ENCODE measurements at regions not wholly inside any gene's neighbourhood (a gene's known extent, or its start where the extent isn't known, plus 50 kb on each side); places are given as distances from the start of the nearest gene placed in this dataset.

GRCh38 chr17:13787636-13788035 lies 185.9 kb upstream of the HS3ST3A1 start:
- H2BK15ac ChIP-seq (ENCODE audit: low read length) = no peak overlapping the region
- POLR2A ChIA-PET (ENCODE audit: partially characterized antibody) = no interaction called here

More at GRCh38 chr17:13787636-13788035, 185.9 kb upstream of the HS3ST3A1 start:
- TF ChIP-seq GABPA (IDR thresholded peaks at IDR 0.05; ENCODE audit: borderline replicate concordance, insufficient read depth, low read length) (no peak), BRCA1 (IDR thresholded peaks at IDR 0.05; ENCODE audit: low read depth, low read length) (no peak), RBBP5 (IDR thresholded peaks at IDR 0.05; ENCODE audit: borderline replicate concordance, low read depth, low read length) (no peak), RFX5 (IDR thresholded peaks at IDR 0.05; ENCODE audit: borderline replicate concordance, low read depth, low read length) (no peak), PHF8 (conservative IDR thresholded peaks at IDR 0.05; ENCODE audit: low read depth, low read length) (no peak), CHD1 (IDR thresholded peaks at IDR 0.05; ENCODE audit: low read depth, low read length) (no peak), SP2 (IDR thresholded peaks at IDR 0.05; ENCODE audit: low read length) (no peak), KDM5A (IDR thresholded peaks at IDR 0.05; ENCODE audit: low read length) (no peak), EP300 (IDR thresholded peaks at IDR 0.05; ENCODE audit: borderline replicate concordance in 1 of 2, low read depth in 2 of 2, low read length in 2 of 2) (no peak), SUZ12 (IDR thresholded peaks at IDR 0.05; ENCODE audit: low read length) (no peak)
- TF ChIP-seq, protein P1, sequence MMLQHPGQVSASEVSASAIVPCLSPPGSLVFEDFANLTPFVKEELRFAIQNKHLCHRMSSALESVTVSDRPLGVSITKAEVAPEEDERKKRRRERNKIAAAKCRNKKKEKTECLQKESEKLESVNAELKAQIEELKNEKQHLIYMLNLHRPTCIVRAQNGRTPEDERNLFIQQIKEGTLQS (IDR thresholded peaks at IDR 0.05; ENCODE audit: insufficient read depth, low read depth, low read length) = no peak
- no peak overlapping the region for H3K23ac ChIP-seq (ENCODE audit: insufficient read length)
- H3K18ac ChIP-seq (ENCODE audit: extremely low read depth, low read length) = no peak overlapping the region
- no peak for FAIRE-seq
- CTCF ChIA-PET (ENCODE audit: partially characterized antibody) = interaction anchor here (0.7 kb wide), 1 partner anchor 112 kb away, joined by 3 read pairs; no protein-coding TSS in a partner anchor
- no peak overlapping the region for H3K4me2 ChIP-seq (ENCODE audit: insufficient read depth in 1 of 2, low read depth in 2 of 2, low read length in 2 of 2)
- no peak overlapping the region for H3K4ac ChIP-seq (replicated peaks; ENCODE audit: insufficient read length, low read depth, low read length)
- H4K8ac ChIP-seq (ENCODE audit: extremely low read depth, insufficient read depth, low read length) = no peak overlapping the region
- no peaks in the 10 kb centered on the region for H3K23me2 ChIP-seq (ENCODE audit: low read depth, low read length)
- whole genome bisulfite sequencing, 2 experiments (ENCODE audit: extremely low coverage in 1 of 2, insufficient coverage in 1 of 2, insufficient read length in 1 of 2, insufficient replicate concordance in 2 of 2, low coverage in 1 of 2, low lambda C conversion rate in 2 of 2, missing lambda C conversion rate in 1 of 2) = 75 to 100% methylated on average over 1 to 4 of the region's 4 CpGs
- no peaks in the 10 kb centered on the region for H3K27me3 ChIP-seq (replicated peaks in 1 of 4; ENCODE audit: control insufficient read depth in 3 of 4, extremely low read depth in 1 of 4, insufficient read depth in 3 of 4, low read length in 3 of 4)
- no peak overlapping the region for H3K27ac ChIP-seq (ENCODE audit: low read depth, low read length)
- no peak overlapping the region for H2BK20ac ChIP-seq (ENCODE audit: low read length)
- H3K4me3 ChIP-seq (ENCODE audit: extremely low read depth in 1 of 4, insufficient read depth in 2 of 4, low read depth in 3 of 4, low read length in 4 of 4) = no peak overlapping the region
- no peak overlapping the region for H2AFZ ChIP-seq (ENCODE audit: low read length)
- no peaks in the 10 kb centered on the region for H3K36me3 ChIP-seq (ENCODE audit: control insufficient read depth in 2 of 4, insufficient read depth in 4 of 4, low read length in 3 of 4)
- H3K9ac ChIP-seq (replicated peaks in 1 of 4; ENCODE audit: extremely low read depth in 1 of 4, low read depth in 3 of 4, low read length in 3 of 4) = no peak overlapping the region
- H3K79me2 ChIP-seq (ENCODE audit: control insufficient read depth in 1 of 2, insufficient read depth in 2 of 2, low read length in 2 of 2) = no peaks in the 10 kb centered on the region
- no peaks in the 10 kb centered on the region for H3K4me1 ChIP-seq (replicated peaks in 1 of 4; ENCODE audit: control insufficient read depth in 3 of 4, insufficient read depth in 4 of 4, low read length in 3 of 4)
- H3K9me3 ChIP-seq (ENCODE audit: insufficient read depth in 2 of 2, low read depth in 1 of 2, low read length in 1 of 2) = peaks cover 2 to 3% of the 10 kb centered on the region in 2 experiments; a peak in 2 of 4 replicates
- DNase-seq (ENCODE audit: low read depth in 1 of 2, low spot score in 2 of 2) = no peak
- H3K56ac ChIP-seq (replicated peaks; ENCODE audit: insufficient read length, low read depth, low read length) = no peak overlapping the region
- no peaks in the 10 kb centered on the region for H3K79me1 ChIP-seq (ENCODE audit: low read depth, low read length)
- H2AK5ac ChIP-seq (ENCODE audit: low read depth, low read length) = no peak overlapping the region
- no peak overlapping the region for H4K91ac ChIP-seq (replicated peaks; ENCODE audit: insufficient read length, low read length)
- H4K5ac ChIP-seq (ENCODE audit: insufficient read length, low read depth, low read length) = no peak overlapping the region
- H2BK12ac ChIP-seq (ENCODE audit: low read depth, low read length) = no peak overlapping the region
- H3K14ac ChIP-seq (ENCODE audit: insufficient read length) = no peak overlapping the region
- H4K20me1 ChIP-seq (replicated peaks in 1 of 2; ENCODE audit: control insufficient read depth in 1 of 2, insufficient read depth in 2 of 2, low read length in 2 of 2) = no peaks in the 10 kb centered on the region
- no peak overlapping the region for H2BK5ac ChIP-seq (ENCODE audit: low read depth, low read length)
- H2BK120ac ChIP-seq (replicated peaks; ENCODE audit: low read depth, low read length) = no peak overlapping the region

Measured in H1 (cell line).